Breast epithelium (tissue), 4 donors: ENCODE measurements at regions not wholly inside any gene's neighbourhood (a gene's known extent, or its start where the extent isn't known, plus 50 kb on each side); places are given as distances from the start of the nearest gene placed in this dataset.
"Not testable (repeated sequence)": the region's sequence is repeated elsewhere in the genome, so short reads cannot be mapped to it uniquely, and the experiment has no call there.

Experiments used
- DNase-seq, 2 donors: peaks; one replicate each; pipeline ENCODE4 v3.0.0-alpha.2; 2019; ENCODE audit warnings: low spot score in 2 of 2
- H3K27ac ChIP-seq, 2 donors: fragments of 200-600 bp; sonication (generic) in 1 of 2; one replicate each; pipeline ENCODE4 v1.5.1; 2016 to 2019; ENCODE audit warnings: mild to moderate bottlenecking in 1 of 2
- H3K27me3 ChIP-seq, 2 donors: fragments of 200-600 bp; sonication (generic) in 1 of 2; one replicate each; pipeline versions ENCODE4 v1.5.1 to v1.6.0; 2017 to 2019; ENCODE audit warnings: control low read depth in 1 of 2, mild to moderate bottlenecking in 1 of 2
- H3K36me3 ChIP-seq: fragments of 200-600 bp; one replicate; pipeline ENCODE4 v1.5.1; 2019
- H3K4me1 ChIP-seq, 2 donors: fragments of 200-600 bp; sonication (generic); one replicate each; pipeline ENCODE4 v1.5.1; 2016 to 2019; ENCODE audit warnings: control low read depth in 1 of 2
- H3K4me3 ChIP-seq, 3 donors: fragments of 200-600 bp; sonication (generic); 1 replicate in 2 of 3; 2 replicates in 1 of 3; pipeline ENCODE4 v1.5.1; 2016 to 2019; ENCODE audit warnings: mild to moderate bottlenecking in 3 of 3, moderate library complexity in 2 of 3
- H3K9me3 ChIP-seq, 2 donors: fragments of 200-600 bp; sonication (generic) in 1 of 2; one replicate each; pipeline ENCODE4 v1.5.1; 2016 to 2019; ENCODE audit warnings: control low read depth in 1 of 2
- POLR2A ChIP-seq: fragments of 450-650 bp; IDR thresholded peaks from one replicate; pipeline ENCODE4 v1.6.1; 2016; ENCODE audit warnings: antibody characterized with exemption, mild to moderate bottlenecking, moderate library complexity
- POLR2AphosphoS5 ChIP-seq, 3 donors: sonication (generic); formaldehyde crosslinking; IDR thresholded peaks; one replicate each; pipeline ENCODE4 v1.6.1; 2017; ENCODE audit warnings: antibody characterized with exemption in 3 of 3
- intact Hi-C: fragments of 100-400 bp; cut with DNase I; formaldehyde crosslinking; loops from one replicate; pipeline ENCODE4 v1.15.1; 2023; ENCODE audit warnings: low total_unique reads
- TF ChIP-seq, protein P1 (sequence below), 3 donors: fragments of 450-650 bp; IDR thresholded peaks; one replicate each; pipeline ENCODE4 v1.5.1; 2016 to 2017; ENCODE audit warnings: antibody characterized with exemption in 3 of 3, mild to moderate bottlenecking in 3 of 3, moderate library complexity in 3 of 3

DNA sequence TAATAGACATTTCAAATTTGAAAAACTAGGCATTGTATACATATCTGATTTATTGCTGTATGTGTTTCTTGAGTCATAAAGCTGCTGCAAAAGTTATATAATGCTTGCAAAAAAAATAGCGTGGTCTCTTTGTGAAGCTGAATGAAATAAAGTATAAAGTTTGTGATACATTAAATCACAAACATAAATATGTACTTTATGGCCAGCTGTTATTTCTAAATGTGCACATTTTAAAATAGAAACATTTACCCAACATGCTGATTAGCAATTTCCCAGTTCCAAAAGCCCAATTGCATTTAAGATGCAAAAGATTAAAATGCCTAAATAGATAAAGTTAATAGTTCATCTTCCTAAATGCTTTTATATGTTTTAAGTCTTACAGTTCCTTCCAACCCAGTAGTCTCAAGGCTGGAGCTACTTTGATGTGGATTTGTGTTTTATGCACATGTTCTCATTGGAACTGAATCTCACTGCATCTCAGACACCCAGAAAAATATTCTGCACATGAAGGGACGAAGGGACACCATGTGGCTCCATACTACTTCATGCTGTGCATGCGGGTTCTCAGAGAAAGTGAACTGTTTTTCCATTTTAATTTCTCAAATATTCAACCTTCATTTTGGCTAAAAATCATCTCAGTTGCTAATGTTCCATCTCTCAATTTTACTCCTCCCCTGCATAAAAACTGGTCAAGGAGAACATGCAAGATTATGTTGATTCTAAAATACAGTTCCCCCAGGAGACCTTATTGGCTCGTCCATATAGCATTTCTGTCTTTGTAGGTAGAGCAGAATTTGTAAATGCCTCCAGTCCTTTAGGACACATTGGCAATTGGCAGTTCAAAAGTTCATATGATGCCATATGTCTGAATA is 304.6 kb downstream of the MTX2 start:
- H3K27me3 ChIP-seq: no peaks in the 10 kb centered on the region
- intact Hi-C loops: no loop called here
- no peaks in the 10 kb centered on the region for H3K36me3 ChIP-seq
- no peaks in the 10 kb centered on the region for H3K4me1 ChIP-seq
- H3K9me3 ChIP-seq: no peaks in the 10 kb centered on the region
- no peak overlapping the region for H3K4me3 ChIP-seq
- no peak overlapping the region for H3K27ac ChIP-seq
- no peak for DNase-seq
- TF ChIP-seq, protein P1, sequence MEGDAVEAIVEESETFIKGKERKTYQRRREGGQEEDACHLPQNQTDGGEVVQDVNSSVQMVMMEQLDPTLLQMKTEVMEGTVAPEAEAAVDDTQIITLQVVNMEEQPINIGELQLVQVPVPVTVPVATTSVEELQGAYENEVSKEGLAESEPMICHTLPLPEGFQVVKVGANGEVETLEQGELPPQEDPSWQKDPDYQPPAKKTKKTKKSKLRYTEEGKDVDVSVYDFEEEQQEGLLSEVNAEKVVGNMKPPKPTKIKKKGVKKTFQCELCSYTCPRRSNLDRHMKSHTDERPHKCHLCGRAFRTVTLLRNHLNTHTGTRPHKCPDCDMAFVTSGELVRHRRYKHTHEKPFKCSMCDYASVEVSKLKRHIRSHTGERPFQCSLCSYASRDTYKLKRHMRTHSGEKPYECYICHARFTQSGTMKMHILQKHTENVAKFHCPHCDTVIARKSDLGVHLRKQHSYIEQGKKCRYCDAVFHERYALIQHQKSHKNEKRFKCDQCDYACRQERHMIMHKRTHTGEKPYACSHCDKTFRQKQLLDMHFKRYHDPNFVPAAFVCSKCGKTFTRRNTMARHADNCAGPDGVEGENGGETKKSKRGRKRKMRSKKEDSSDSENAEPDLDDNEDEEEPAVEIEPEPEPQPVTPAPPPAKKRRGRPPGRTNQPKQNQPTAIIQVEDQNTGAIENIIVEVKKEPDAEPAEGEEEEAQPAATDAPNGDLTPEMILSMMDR (IDR thresholded peaks at IDR 0.05): no peak
- TF ChIP-seq POLR2A: no peak
- no peak for TF ChIP-seq POLR2AphosphoS5 (IDR thresholded peaks at IDR 0.05)

DNA sequence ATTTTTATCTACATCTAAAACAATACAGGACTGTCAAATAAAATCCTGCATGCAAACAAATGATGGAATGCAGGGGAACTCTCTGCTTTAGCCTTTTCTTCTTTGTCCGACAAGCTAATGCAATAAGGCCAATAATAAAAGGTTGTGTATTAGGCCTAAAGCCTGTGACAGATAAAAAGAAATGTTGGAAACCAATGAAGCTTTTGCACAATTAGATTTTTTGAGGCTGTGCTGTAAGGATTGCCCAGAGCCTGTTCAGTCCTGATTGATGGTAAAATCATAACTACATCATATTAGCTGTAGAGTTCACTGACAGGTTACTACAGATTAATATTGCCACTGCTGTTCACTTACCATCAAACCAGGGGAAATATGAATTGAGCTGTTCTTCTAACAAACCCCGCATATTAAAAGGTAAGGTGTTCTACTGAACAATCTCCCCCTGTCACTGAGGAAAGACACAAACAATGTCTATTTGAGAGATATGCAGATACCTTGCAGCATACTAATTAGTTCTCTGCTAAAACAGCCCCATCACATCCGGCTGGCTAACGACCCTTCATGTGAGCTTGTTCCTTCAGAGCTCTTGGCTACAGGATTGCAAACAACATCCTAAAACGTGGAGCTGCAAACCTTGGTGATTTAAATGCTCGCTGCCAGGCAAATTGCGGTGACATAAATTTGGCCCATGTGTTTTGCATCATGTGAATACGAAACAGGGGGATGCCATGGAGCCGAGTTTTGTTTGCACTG is 305.4 kb downstream of the MTX2 start:
- Histone ChIP-seq H3K4me1 (no peaks in the 10 kb centered on the region), H3K4me3 (no peak overlapping the region), H3K27ac (no peak overlapping the region), H3K36me3 (no peaks in the 10 kb centered on the region), H3K9me3 (no peaks in the 10 kb centered on the region), H3K27me3 (no peaks in the 10 kb centered on the region)
- TF ChIP-seq, protein P1 (IDR thresholded peaks at IDR 0.05): no peak
- TF ChIP-seq POLR2AphosphoS5 (IDR thresholded peaks at IDR 0.05) (no peak), POLR2A (no peak)
- DNase-seq: no peak
- intact Hi-C loops: no loop called here

DNA sequence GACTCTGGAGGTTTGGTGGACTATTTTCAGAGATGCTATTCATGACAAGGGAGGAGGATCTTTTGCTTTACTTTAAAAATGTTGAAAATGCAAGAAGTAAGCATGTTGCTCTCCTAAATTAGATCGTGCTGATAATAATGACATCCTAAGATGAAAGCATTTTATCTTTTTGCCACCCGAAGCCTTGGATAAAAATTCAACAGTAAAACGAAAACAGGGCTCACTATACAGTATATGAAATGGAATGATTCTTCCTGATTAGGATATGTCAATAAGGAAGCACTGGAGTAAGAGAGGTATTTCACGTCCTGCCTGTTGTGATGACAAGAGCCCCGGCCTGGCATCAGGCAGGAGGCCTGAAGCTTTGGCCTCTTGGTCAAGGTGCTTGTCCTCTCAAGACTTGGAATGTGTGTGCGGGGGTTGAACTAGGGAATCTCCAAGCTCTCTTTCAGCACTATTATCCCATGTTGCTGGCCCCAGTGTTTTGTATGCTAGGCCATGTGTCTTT is 306.0 kb downstream of the MTX2 start:
- TF ChIP-seq POLR2A: no peak
- no peak for TF ChIP-seq POLR2AphosphoS5 (IDR thresholded peaks at IDR 0.05)
- TF ChIP-seq, protein P1 (IDR thresholded peaks at IDR 0.05): no peak

DNA sequence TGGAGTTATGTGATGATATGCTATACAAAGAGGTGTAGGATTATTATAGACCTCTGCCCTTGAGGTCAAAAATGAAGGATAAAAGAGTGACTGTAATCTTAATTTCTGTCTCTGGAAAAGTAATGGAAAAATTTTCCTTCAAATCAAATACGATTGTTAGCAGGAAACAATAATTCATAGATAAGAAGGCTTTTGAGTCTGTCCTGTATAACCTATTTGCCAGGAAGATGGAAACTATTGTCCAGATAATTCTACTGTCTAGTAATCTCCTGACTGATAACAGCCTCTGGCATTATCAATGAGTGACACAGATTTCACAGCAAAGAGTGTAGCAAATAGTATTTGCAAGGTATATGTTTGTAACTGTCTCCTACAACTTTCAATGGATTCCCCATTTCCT is 307.8 kb downstream of the MTX2 start:
- H3K4me1 ChIP-seq: no peaks in the 10 kb centered on the region
- intact Hi-C loops: no loop called here
- no peaks in the 10 kb centered on the region for H3K9me3 ChIP-seq
- no peaks in the 10 kb centered on the region for H3K27me3 ChIP-seq
- H3K4me3 ChIP-seq: no peak overlapping the region
- no peaks in the 10 kb centered on the region for H3K36me3 ChIP-seq
- TF ChIP-seq POLR2AphosphoS5 (IDR thresholded peaks at IDR 0.05) (no peak), POLR2A (no peak)
- TF ChIP-seq, protein P1 (IDR thresholded peaks at IDR 0.05): no peak
- no peak for DNase-seq
- no peak overlapping the region for H3K27ac ChIP-seq

More for the DNA sequence above, 306.0 kb downstream of the MTX2 start:
- H3K4me1 ChIP-seq: no peaks in the 10 kb centered on the region
- H3K27ac ChIP-seq: no peak overlapping the region
- intact Hi-C loops: no loop called here
- no peak for DNase-seq
- H3K36me3 ChIP-seq: no peaks in the 10 kb centered on the region
- H3K4me3 ChIP-seq: no peak overlapping the region
- no peaks in the 10 kb centered on the region for H3K27me3 ChIP-seq
- H3K9me3 ChIP-seq: no peaks in the 10 kb centered on the region

DNA sequence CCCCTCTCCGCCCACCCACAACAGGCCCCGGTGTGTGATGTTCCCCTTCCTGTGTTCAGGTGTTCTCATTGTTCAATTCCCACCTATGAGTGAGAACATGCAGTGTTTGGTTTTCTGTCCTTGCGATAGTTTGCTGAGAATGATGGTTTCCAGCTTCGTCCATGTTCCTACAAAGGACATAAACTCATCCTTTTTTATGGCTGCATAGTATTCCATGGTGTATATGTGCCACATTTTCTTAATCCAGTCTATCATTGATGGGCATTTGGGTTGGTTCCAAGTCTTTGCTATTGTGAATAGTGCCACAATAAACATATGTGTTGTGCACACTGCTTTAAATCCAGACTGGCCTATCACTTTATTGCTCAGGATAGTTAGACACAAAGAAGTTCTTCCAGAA is 309.1 kb downstream of the MTX2 start:
- DNase-seq, intact Hi-C loops, H3K36me3 ChIP-seq, H3K27me3 ChIP-seq, H3K27ac ChIP-seq, H3K9me3 ChIP-seq, H3K4me1 ChIP-seq, H3K4me3 ChIP-seq: not testable (repeated sequence)
